ENCODE measurements at regions not wholly inside any gene's neighbourhood (a gene's known extent, or its start where the extent isn't known, plus 50 kb on each side); places are given as distances from the start of the nearest gene placed in this dataset.

DNA sequence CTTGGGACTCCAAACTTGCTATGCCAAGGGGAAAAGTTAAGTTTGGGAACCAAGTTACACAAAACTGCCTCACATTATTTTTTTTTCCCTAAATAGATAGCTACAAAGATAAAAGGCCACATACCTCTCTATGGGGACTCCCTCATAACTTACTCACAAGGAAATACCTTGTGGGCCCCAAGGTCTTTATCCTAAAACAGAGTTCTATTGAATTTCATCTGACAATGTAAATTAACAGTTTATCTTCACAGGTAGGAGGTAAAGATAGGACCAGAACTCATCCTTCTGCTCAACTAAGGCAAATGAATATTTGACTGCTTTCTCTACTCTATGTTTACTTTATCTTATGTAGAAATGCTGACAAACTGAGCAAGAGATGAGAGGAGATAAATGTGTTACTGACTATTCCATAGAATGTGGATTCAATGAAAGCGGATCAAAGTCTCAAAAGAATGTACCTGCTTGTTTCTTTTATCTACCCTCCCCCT is 1278.0 kb downstream of the OTOL1 start (continued):
- TF ChIP-seq, protein P1, sequence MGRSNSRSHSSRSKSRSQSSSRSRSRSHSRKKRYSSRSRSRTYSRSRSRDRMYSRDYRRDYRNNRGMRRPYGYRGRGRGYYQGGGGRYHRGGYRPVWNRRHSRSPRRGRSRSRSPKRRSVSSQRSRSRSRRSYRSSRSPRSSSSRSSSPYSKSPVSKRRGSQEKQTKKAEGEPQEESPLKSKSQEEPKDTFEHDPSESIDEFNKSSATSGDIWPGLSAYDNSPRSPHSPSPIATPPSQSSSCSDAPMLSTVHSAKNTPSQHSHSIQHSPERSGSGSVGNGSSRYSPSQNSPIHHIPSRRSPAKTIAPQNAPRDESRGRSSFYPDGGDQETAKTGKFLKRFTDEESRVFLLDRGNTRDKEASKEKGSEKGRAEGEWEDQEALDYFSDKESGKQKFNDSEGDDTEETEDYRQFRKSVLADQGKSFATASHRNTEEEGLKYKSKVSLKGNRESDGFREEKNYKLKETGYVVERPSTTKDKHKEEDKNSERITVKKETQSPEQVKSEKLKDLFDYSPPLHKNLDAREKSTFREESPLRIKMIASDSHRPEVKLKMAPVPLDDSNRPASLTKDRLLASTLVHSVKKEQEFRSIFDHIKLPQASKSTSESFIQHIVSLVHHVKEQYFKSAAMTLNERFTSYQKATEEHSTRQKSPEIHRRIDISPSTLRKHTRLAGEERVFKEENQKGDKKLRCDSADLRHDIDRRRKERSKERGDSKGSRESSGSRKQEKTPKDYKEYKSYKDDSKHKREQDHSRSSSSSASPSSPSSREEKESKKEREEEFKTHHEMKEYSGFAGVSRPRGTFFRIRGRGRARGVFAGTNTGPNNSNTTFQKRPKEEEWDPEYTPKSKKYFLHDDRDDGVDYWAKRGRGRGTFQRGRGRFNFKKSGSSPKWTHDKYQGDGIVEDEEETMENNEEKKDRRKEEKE (IDR thresholded peaks at IDR 0.05): no peak

DNA sequence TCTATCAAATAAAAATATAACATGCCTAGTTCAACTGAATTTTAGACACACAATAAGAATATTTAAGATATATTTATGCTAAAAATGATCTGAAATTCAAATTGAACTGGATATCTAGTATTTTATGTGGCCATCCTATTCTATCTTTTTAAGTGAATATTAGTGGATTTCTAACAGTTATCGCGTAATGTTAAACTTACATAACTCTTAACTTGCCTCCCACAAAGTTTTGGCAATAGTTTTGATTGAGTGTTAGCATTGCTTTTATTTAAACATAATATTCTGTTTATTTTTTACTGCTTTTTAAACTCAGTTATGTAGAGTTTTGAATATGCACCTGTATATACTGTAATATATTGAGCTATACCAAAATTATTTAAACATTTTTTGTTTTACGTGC is 1279.5 kb downstream of the OTOL1 start:
- in situ Hi-C loops (cut with MboI) (loop anchor here (25.0 kb wide), 1 partner anchor 136 kb away; no protein-coding TSS in a partner anchor), intact Hi-C loops (cut with micrococcal nuclease; ENCODE audit: unreplicated experiment) (no loop called here)
- WGBS (ENCODE audit: insufficient coverage, insufficient replicate concordance, low lambda C conversion rate, missing lambda C conversion rate): 23% methylated on average over 3 of the region's 3 CpGs
- Histone ChIP-seq H3K9me3 (replicated peaks; ENCODE audit: control insufficient read depth, insufficient read depth, low read length) (no peaks in the 10 kb centered on the region), H2AFZ (ENCODE audit: control insufficient read depth, low read depth, low read length) (no peak overlapping the region), H3K9ac (ENCODE audit: control insufficient read depth, insufficient read depth, low read length) (no peak overlapping the region), H3K36me3 (ENCODE audit: control insufficient read depth in 2 of 2, insufficient read depth in 2 of 2, low read length in 1 of 2) (no peaks in the 10 kb centered on the region), H3K27me3 (replicated peaks in 1 of 2; ENCODE audit: control insufficient read depth in 2 of 2, insufficient read depth in 2 of 2, low read length in 1 of 2) (no peaks in the 10 kb centered on the region), H3K4me2 (ENCODE audit: control insufficient read depth, insufficient read depth) (no peak overlapping the region), H3K27ac (ENCODE audit: control insufficient read depth, insufficient read depth) (no peak overlapping the region), H4K20me1 (ENCODE audit: control insufficient read depth, insufficient read depth) (no peaks in the 10 kb centered on the region), H3K4me3 (no peak overlapping the region), H3K79me2 (ENCODE audit: control insufficient read depth, insufficient read depth, low read length) (no peaks in the 10 kb centered on the region), H3K4me1 (ENCODE audit: control insufficient read depth, insufficient read depth, low read length) (no peaks in the 10 kb centered on the region)
- ATAC-seq (no peak), DNase-seq (ENCODE audit: low read depth, low spot score) (no peak), FAIRE-seq (no peak)
- ChIA-PET CTCF (no interaction called here), SMC1A (ENCODE audit: uncharacterized antibody, unreplicated experiment) (no interaction called here), RAD21 (ENCODE audit: unreplicated experiment) (no interaction called here), POLR2A (no interaction called here)
- BruUV-seq (replicated peaks): no TSS peak
- TF ChIP-seq WRNIP1 (IDR thresholded peaks at IDR 0.05; ENCODE audit: borderline replicate concordance, low read depth, low read length) (no peak), HDAC2 (IDR thresholded peaks at IDR 0.05) (no peak), KDM1A (IDR thresholded peaks at IDR 0.05; ENCODE audit: borderline replicate concordance) (no peak)
